GM21737 (cell line): ENCODE measurements at regions not wholly inside any gene's neighbourhood (a gene's known extent, or its start where the extent isn't known, plus 50 kb on each side); places are given as distances from the start of the nearest gene placed in this dataset.
"Not testable (repeated sequence)": the region's sequence is repeated elsewhere in the genome, so short reads cannot be mapped to it uniquely, and the experiment has no call there.

Experiments used
- ATAC-seq: cut with Tn5 transposase; IDR thresholded peaks from one replicate; pipeline ENCODE4 v1.9.1; 2021; ENCODE audit warnings: mild to moderate bottlenecking, moderate library complexity; ENCODE audit not compliant: unreplicated experiment

DNA sequence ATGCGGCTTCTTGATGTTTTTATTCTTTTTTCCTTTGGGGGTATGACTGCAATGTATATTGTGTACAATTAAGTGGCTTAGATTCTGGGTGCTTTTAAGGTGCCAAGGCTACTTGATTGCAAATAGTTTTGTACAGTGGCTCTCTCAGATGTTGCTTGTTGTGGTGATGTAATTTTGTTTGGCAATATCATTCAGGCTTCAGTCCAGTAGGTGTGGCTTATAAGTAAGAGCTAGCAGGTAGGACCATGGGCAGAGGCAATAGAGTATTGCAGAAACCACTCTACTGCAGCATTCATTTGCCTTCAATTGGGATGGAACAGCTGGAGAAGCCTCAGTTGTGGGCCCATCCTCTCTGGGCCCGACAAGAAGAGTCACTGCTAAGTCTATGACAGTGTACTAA lies 407.9 kb upstream of the MAN1A1 start:
- no peak for ATAC-seq

DNA sequence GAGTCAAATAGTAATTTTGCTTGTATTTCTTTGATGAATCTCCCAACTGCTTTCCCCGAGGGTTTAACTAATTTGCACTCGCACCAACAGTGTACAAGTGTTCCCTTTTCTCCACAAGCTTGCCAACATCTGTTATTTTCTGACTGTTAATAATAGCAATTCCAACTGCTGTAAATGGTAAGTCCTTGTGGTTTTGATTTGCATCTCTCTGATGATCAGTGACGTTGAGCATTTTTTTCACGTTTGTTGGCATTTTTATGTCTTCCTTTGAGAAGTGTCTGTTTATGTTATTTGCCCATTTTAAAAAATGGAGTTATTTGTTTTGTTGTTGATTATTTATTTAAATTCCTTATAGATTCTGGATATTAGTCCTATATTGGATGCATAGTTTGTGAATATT lies 399.8 kb upstream of the MAN1A1 start:
- no peak for ATAC-seq

DNA sequence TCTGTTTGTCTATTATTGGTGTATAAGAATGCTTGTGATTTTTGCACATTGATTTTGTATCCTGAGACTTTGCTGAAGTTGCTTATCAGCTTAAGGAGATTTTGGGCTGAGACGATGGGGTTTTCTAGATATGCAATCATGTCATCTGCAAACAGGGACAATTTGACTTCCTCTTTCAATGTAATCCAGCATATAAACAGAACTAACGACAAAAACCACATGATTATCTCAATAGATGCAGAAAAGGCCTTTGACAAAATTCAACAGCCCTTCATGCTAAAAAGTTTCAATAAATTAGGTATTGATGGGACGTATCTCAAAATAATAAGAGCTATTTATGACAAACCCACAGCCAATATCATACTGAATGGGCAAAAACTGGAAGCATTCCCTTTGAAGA lies 399.0 kb upstream of the MAN1A1 start:
- ATAC-seq: not testable (repeated sequence)

DNA sequence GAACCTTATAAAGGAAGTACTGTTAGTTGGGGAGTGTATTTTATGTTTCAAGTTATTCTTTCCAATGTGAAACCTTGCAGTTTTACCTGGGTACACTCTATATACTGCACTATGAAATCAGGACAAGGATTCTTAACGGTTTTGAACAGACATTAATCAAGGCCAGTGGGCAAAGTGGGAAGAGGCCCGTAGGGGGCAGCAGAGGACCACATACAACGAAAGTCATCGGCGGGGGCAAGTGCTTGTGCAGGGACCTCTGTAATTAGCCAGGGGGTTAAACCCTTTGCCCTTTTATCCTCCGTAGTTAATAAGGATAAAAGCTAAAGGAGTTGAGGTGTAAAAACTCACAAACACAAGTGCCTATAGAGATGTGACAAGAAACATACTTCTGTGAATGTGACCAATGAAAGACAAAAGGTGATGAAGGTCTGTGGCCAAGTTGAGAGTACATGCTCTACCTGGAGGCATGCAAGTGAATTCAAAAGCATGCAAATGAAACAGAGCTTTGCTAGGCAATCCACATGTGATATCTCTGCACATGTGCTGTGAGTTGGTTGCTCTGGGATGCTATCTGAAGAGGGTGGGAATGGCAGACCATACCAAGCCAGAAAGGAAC lies 392.7 kb upstream of the MAN1A1 start:
- ATAC-seq: peak; percentile 90

DNA sequence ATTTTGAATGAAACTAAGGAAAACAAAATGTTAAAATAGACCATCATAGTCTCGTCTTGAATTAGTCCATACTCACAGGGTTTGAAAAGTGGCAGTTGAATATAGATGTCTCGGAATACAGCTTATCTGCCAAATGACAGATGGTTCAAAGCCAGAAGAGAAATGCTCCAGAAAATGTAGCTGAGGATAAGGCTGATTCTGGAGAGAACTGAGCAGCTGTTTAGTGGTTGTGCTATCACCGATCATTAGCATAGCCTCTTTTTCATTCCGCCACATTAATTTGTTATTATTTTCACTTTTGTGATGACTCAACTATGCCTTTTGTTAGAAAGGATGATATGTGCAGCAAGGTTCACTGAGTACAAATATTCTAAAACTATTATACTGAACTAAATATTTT lies 390.2 kb upstream of the MAN1A1 start:
- ATAC-seq: no peak

DNA sequence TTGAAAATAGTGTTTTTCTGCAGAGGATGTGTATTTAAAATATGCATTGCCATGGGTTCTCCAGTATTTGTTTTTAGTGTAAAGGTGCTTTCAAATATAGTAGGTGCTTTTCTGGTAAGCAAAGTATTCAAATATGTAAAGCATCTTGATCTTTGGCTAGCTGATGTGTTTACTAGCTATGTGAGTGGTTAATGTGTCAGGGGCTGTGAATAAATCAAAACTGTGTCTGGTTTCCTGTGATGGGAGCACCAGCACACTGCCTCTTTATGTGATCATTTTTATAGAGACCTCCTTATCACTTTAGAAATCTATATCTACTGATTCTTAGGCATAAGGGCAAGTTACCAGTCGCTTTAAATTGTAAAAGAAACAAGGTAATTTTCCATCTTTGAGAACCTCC lies 388.9 kb upstream of the MAN1A1 start:
- ATAC-seq: no peak

DNA sequence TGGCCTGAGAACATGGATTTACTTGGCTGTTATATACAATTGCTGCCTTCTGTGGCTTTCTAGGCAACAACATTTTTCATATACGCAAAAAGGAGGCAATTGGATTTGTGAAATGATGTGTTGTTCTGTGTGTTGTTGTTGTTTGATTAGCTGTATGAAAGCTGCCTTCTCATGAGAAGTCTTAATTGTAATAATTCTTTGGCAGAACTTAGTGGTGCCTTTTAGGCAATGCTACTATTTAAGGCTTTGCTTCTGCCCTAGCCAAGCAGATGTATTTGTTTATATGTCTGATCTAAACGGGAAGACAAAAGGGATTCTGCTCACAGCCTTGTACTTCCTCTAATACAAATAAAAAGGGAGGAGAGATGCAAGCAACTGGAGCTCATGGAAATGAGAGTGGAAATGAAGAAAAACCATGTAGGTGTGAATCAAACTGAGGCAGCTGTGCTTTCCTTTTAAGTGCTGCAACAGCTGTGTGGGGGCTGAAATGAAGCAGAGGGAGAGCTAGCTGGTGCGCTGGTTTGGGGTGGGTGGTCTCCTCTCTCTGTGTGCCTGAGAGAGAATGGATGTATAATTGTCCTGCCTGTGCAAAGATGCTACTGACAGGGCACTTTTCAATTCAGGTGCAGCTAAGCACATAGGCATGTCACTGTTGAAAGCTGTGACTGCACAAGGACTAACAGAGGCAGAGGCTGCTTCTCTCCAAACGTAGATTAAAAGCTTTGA lies 386.9 kb upstream of the MAN1A1 start:
- no peak for ATAC-seq

DNA sequence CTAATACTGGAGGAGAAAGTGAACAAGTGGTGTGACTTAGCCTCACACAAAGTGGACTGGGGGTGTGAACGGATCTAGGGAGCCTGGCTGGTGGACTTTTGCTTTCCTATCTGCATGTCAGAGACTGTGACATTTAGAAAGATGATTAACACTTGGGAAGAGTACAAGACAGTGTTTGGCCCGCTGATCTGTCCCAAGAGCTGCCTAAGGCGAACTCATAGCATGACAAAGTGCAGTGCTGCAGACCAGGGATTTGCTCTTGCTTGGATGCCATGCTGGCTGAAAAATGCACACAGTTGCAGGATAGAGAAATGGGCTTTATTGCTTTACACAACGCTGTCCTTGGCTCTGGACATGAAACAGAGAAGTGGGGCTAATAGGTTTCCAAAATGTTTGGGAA lies 386.0 kb upstream of the MAN1A1 start:
- no peak for ATAC-seq

DNA sequence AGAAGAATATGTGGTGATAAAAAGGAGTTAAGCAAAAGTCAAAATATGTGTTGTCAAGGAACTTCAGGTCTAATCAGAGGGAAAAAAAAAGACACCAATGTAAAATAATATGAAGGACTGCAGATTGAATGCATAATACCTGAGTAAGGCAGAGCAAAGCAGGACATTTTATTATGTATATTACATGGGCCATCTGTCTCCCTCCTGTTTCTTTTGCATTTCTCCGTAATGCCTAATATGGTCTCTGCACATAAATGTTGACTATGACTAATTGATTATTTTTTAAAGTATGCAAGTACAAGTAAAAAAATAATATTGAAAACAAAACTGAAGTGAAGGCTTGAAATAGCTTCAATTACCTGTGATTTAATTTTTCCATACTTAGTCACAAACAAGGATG lies 384.7 kb upstream of the MAN1A1 start:
- ATAC-seq: no peak

DNA sequence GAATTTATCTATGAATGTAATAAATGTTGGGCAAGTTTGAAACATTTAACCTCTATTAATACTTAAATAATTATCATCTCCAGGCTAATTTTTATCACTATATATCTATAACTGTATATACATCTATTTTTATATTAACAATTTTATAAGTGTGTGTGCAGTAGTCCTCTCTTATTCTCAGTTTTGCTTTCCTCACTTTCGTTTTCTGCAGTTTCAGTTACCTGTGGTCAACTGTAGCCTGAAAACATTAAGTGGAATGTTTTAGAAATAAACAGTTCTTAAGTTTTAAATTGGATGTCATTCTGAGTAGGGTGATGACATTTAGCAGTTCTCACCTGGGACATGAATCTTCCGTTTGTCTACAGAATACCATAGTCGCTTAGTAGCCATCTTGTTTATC lies 379.4 kb upstream of the MAN1A1 start:
- ATAC-seq: peak; percentile 82

DNA sequence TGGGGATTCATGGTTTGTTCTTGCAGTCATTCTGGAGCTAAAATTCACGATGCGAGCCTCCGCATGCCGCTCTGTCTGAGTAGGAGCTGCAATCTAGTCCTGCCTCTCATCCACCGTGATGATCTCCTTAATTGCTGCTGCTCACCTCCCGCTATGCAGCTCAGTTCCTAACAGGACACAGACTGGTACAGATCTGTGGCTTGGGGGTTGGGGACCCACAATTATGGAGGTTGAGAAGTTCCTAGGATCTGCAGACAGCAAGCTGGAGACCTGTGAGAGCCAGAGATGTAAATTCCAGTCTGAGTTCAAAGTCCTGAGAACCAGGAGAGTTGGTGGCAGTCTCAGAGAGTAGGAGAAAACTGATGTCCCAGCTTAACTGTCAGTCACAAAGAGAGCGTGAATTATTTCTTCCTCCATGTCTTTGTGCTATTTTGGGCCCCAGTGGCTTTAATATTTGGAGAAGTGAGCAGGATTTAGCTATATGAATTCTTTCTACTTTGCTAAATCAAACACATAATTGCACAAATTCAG lies 378.7 kb upstream of the MAN1A1 start:
- ATAC-seq: no peak

DNA sequence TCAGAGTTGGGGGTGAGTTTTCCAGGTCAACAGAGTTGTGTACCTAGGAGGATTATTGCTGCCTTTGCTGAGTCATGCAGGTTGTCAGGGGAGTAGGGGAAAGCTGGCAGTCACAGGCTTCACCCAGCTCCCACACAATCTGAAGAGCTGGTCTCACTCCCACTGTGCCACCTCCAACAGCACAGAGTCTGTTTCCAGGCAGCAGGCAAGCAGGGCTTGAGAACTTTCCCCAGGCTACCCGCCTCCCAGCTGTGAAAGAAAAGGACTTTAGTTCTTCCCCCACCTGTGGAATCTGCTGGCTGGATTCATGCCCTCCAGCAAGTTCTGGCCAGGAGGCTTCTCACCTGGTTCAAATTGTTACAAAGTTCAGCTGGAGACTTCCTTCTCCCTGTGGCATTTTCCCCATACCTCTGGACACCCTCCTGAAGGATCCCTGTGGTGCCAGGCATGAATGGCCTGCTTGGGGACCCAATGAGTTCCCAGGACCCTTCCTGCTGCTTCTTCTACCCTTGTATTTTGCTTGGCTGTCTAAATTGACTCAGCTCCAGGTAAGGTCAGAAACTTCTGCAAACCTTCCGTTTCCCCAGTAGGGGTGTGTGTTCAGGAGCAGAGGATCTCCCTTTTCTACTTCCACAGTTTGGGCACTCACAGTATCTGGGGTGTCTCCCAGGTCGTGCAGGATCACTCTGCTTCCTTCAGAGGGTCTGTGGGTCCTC lies 378.1 kb upstream of the MAN1A1 start:
- ATAC-seq: no peak

DNA sequence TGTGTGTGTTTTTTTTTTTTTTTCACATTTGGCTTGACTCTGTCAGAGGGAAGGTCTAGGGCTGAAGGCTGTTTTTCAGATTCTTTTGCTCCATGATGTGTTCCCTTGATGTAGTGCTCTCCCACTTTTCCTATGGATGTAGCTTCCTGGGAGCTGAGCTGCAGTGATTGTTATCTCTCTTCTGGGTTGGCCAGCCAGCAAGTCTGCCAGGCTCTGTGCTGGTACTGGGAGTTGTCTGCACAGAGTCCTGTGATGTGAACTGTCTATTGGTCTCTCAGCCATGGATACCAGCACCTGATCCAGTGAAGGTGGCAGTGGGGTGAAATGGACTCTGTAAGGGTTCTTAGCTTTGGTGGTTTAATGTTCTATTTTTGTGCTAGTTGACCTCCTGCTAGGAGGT lies 377.4 kb upstream of the MAN1A1 start:
- not testable (repeated sequence) for ATAC-seq

DNA sequence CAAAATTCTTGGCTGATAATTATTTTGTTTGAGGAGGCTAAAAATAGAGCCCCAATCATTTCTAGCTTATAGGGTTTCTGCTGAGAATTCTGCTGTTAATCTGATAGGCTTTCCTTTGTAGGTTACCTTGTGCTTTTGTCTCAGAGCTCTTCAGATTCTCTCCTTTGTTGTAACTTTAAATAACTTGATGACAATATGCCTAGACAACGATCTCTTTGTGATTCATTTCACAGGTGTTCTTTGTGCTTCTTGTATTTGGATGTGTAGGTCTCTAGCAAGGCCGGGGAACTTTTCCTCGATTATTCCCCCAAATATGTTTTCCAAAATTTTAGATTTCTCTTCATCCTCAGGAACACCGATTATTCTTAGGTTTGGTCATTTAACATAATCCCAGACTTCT lies 376.5 kb upstream of the MAN1A1 start:
- no peak for ATAC-seq

DNA sequence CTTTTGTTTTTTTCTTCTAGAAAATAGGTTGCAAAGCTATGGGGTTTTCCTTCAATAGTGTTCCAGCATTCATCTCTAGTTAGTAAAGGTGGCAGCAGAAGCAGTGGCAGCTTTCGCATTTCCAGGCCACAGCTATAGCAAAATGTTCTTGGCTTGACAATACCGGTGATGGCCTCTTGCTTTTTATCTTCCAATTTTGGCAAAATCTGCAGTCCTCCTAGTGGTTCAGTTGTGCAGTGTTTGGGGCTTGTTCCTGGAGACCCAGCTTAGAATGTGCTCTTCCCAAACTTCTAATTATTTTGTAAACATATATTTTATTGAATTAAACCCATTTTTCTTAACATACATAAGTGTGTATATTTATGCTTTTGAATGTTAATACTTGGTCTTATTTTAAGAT lies 370.6 kb upstream of the MAN1A1 start:
- no peak for ATAC-seq

DNA sequence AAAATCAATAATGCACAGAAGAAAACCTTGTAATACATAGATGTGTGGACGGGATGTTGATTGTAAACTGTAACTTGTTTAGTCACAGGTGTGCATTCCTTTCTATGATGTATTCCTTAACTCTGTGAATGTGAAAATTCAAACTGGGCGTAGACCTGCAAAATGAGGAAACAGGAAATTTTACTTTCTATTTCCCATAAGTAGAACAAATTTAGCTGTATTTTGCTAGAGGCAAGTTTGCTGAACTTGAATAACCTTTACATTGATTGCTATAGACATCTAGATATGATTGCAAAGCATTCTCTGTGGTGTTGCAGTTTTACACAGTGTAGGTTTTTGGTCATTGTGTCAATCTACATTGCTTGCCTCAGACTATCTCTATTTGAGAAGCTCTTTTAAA lies 368.4 kb upstream of the MAN1A1 start:
- no peak for ATAC-seq

DNA sequence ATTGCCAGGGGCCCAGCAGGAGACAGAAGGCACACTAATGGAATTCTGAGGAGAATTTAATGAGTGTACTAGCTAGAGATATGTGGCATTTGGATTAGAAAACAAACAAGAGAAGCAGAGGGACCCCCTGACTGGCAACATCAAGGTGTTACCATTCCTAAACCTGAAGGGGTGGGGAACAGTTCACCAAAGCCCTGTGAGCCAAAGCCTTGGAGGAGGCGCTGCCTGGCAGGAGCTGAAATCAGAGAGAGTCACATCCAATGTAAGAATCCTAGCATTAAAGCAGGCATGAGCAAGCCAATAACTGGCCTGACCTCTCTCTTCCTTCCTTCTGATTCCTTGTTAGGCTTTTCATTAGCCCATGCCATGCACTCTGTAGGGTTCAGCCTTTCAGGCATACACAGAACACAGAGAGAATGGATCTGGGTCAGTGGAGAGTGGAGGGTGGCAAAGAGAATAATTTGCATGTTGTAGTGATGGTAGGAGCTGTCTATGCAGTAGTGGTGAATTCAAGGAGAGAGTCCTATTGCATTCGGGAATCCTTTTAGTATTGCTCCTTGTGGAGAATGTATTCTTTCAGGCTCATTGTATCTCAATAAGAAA lies 367.2 kb upstream of the MAN1A1 start:
- no peak for ATAC-seq

DNA sequence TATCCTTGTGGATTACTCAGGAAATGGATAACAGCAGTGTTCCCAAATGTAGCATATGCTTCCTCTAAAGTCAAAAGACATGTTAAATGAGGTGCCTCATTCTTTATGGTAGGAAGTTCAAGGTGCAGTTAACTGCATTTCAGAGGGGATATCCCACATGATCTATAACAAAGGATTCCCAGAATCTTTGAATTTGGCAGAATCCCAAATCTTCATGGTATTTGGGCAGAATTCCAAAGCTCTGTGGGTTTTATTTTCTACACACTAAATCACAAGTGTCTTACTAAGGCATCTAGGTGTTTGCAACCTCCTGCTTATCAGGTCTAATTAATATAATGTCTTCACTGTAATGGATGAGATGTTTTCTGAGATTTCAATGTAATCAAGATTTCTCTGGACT lies 364.3 kb upstream of the MAN1A1 start:
- no peak for ATAC-seq

DNA sequence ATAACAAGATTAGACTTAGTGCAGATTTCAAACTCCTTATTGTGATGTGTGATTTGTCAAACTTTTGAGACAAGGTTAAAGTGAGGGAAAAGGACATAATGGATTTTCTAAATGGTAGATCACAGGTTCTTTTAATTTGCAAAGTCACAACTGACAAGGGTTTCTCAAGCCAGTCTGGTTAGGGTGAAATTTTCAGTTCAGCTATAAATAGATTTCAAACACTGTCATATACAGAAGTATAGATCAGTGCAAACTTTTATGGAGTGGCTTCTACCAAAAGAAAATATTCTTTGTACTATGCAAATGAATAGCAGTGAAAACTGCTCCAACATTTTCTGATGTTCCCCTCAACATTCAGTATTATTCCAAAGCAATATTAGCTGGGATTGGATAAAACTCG lies 337.1 kb upstream of the MAN1A1 start:
- no peak for ATAC-seq

DNA sequence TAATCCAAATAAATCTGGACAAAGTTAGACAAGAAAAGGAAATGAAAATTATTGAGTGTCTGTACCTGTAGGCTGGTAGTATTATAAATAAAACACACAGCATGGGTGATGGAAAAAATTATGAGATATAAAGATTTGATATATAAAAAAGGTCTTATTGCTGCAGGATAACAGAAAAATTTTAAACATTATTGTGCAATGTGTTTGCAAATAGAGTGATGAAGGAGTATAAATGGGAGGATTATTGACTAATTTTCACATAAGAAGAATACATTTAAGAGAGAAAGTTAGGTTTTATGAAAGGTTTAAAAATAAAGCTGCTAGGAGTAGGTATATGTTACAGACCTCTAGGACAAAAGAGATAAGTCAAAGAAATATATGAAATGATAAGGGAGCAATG lies 336.7 kb upstream of the MAN1A1 start:
- no peak for ATAC-seq

DNA sequence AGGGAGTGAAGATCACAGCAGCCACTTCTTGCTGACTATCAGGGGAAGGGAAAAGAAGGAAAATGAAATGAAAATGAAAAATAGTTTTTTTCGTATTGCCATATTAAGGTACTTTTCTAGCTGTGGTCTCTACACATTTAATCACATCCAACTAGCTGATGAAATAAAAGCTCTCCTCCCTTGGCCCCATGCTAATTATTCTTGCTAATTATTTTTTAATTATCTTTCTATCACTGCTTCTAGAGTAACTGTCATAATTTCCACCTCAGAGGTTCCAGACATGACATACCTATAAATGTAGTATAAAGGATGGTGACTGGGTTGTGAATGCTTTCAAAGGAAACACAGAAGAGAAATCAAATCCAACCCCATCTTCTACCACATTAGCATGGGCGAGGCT lies 334.1 kb upstream of the MAN1A1 start:
- ATAC-seq: no peak

DNA sequence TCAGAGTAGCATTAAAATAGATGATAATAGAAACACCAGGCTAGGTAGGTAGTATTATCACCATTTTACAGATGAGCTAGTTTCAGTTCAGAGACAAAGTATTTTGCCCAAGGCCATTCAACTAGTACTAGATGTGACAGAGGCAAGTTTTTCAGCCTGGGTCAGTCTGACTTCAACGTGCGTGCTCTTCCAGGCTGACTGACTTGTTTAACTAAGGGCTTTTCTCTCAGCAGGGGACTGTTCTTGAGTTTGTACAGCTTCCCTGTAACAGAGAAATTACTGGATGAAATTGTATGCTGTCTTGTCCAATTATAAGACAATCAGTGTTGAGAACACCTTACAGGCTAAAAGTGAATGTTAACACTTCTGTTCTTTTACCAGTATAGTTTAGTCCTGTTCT lies 333.5 kb upstream of the MAN1A1 start:
- no peak for ATAC-seq
